Breast epithelium (tissue), 3 donors: ENCODE measurements at regions not wholly inside any gene's neighbourhood (a gene's known extent, or its start where the extent isn't known, plus 50 kb on each side); places are given as distances from the start of the nearest gene placed in this dataset.

Experiments
- POLR2A ChIP-seq: fragments of 450-650 bp; IDR thresholded peaks from one replicate; pipeline ENCODE4 v1.6.1; 2016; ENCODE audit warnings: antibody characterized with exemption, mild to moderate bottlenecking, moderate library complexity
- TF ChIP-seq, protein P1 (sequence below), 3 donors: fragments of 450-650 bp; IDR thresholded peaks; one replicate each; pipeline ENCODE4 v1.5.1; 2016 to 2017; ENCODE audit warnings: antibody characterized with exemption in 3 of 3, mild to moderate bottlenecking in 3 of 3, moderate library complexity in 3 of 3

DNA sequence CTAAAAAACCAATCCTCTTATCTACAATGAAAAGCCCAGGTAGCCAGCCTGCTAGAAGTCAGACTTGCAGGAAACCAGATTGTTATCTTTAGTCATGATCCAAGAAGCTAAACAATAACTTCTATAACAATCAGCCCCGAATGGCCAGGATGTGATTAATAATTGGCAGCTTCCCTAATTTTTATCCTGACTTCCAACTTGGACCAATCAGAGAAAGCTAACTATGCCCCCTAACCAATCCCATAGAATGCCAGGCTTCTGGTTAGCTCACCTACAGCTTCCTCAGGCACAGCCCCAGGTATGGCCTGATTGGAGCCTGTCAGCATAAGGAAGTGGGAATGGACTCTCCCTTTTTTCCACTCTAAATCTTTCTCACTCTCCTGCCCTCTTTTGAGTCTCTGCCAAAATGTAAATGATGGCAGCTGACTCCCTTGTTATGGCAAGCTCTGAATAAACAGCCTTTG, 394.9 kb downstream of the DLEU7 start:
- TF ChIP-seq, protein P1, sequence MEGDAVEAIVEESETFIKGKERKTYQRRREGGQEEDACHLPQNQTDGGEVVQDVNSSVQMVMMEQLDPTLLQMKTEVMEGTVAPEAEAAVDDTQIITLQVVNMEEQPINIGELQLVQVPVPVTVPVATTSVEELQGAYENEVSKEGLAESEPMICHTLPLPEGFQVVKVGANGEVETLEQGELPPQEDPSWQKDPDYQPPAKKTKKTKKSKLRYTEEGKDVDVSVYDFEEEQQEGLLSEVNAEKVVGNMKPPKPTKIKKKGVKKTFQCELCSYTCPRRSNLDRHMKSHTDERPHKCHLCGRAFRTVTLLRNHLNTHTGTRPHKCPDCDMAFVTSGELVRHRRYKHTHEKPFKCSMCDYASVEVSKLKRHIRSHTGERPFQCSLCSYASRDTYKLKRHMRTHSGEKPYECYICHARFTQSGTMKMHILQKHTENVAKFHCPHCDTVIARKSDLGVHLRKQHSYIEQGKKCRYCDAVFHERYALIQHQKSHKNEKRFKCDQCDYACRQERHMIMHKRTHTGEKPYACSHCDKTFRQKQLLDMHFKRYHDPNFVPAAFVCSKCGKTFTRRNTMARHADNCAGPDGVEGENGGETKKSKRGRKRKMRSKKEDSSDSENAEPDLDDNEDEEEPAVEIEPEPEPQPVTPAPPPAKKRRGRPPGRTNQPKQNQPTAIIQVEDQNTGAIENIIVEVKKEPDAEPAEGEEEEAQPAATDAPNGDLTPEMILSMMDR (IDR thresholded peaks at IDR 0.05) = no peak
- no peak for TF ChIP-seq POLR2A
